Heart left ventricle (tissue), 16 donors: ENCODE measurements at regions not wholly inside any gene's neighbourhood (a gene's known extent, or its start where the extent isn't known, plus 50 kb on each side); places are given as distances from the start of the nearest gene placed in this dataset.

Experiments used
- ATAC-seq, 4 donors: fragments of 200-7000 bp; cut with Tn5 transposase; one replicate each; pipeline ENCODE4 v1.9.1; 2020 to 2022; ENCODE audit warnings: moderate library complexity in 4 of 4, mild to moderate bottlenecking in 3 of 4, moderate number of reproducible peaks in 1 of 4
- DNase-seq, 5 donors: peaks; one replicate each; pipeline ENCODE4 v3.0.0-alpha.2; 2020
- H3K27ac ChIP-seq, 12 donors: fragments of 200-600 bp; sonication (generic) in 4 of 12; one replicate each; pipeline versions ENCODE4 v1.5.0 to v1.8.0; 2016 to 2022; ENCODE audit warnings: mild to moderate bottlenecking in 2 of 12
- H3K27me3 ChIP-seq, 9 donors: fragments of 200-600 bp; sonication (generic) in 2 of 9; one replicate each; pipeline versions ENCODE4 v1.5.1 to v1.8.0; 2016 to 2022; ENCODE audit warnings: mild to moderate bottlenecking in 3 of 9
- H3K36me3 ChIP-seq, 9 donors: fragments of 200-600 bp; sonication (generic) in 2 of 9; one replicate each; pipeline versions ENCODE4 v1.5.0 to v1.8.0; 2018 to 2022; ENCODE audit warnings: mild to moderate bottlenecking in 2 of 9
- H3K4me1 ChIP-seq, 12 donors: fragments of 200-600 bp; sonication (generic) in 4 of 12; one replicate each; pipeline versions ENCODE4 v1.5.0 to v1.8.0; 2016 to 2022; ENCODE audit warnings: mild to moderate bottlenecking in 3 of 12
- H3K4me3 ChIP-seq, 12 donors: fragments of 200-600 bp; sonication (generic) in 4 of 12; one replicate each; pipeline versions ENCODE4 v1.5.0 to v1.8.0; 2017 to 2022; ENCODE audit warnings: mild to moderate bottlenecking in 9 of 12, moderate library complexity in 4 of 12
- H3K9me3 ChIP-seq, 12 donors: fragments of 200-600 bp; sonication (generic) in 4 of 12; one replicate each; pipeline versions ENCODE4 v1.5.0 to v1.8.0; 2016 to 2022; ENCODE audit warnings: mild to moderate bottlenecking in 1 of 12
- CTCF ChIP-seq, 12 donors: fragments of 200-600 bp; sonication (generic) in 4 of 12; IDR thresholded peaks; one replicate each; pipeline versions ENCODE4 v1.5.0 to v1.8.0; 2018 to 2022; ENCODE audit warnings: antibody characterized with exemption in 12 of 12, mild to moderate bottlenecking in 5 of 12
- POLR2A ChIP-seq, 2 donors: fragments of 450-650 bp; IDR thresholded peaks; one replicate each; pipeline ENCODE4 v1.6.1; 2017; ENCODE audit warnings: antibody characterized with exemption in 2 of 2, mild to moderate bottlenecking in 2 of 2, moderate library complexity in 2 of 2
- WGBS, 4 donors: extraction: QIAGEN DNeasy Blood & Tissue Kit in 2 of 4; methylation state at CpG; one replicate each; pipeline versions ENCODE4 v1.1.5 to v1.1.7; 2013 to 2018; 5-methylcytosine and 5-hydroxymethylcytosine counted together
- intact Hi-C, 10 donors: fragments of 100-400 bp; cut with DNase I; formaldehyde crosslinking; loops; one replicate each; pipeline versions ENCODE4 v1.11.1 to v1.14.2; 2022
- donor health status: ischemic (EF 13 %, LVEDD 7.1; RV severe dilation, severe dysfunction).
- donor health status: healthy with polysubstance abuse.
- donor health status: DM: no; HTN: yes; CAD: no.
- donor health status: DM: no; HTN: no; CAD: no.
- donor health status: ischemic (EF 25% LVEDD 6.9; RV normal size, moderate dysfunction).
- donor health status: ischemic (EF 25% LVEDD 5.7; RV mildly dilated, moderate dysfunction).
- donor health status: healthy.
- donor health status: DM: yes; HTN: yes; CAD: no.
- donor health status: ischemic (EF 35%, LVEDD 5.7; RV mildly dilated, moderate dysfunction).
- donor health status: nonischemic (EF 11% LVEDD 7.7; RV severe dilation, severe dysfunction).
- donor health status: DM: yes; HTN: yes; CAD: no.
- donor health status: PGD.
- donor health status: ischemic (EF 29% LVEDD 5.4; RV normal size, mild dysfunction).
- donor health status: nonischemic (EF 23%, LVEDD 6.1; RV moderate dilation, normal function).

DNA sequence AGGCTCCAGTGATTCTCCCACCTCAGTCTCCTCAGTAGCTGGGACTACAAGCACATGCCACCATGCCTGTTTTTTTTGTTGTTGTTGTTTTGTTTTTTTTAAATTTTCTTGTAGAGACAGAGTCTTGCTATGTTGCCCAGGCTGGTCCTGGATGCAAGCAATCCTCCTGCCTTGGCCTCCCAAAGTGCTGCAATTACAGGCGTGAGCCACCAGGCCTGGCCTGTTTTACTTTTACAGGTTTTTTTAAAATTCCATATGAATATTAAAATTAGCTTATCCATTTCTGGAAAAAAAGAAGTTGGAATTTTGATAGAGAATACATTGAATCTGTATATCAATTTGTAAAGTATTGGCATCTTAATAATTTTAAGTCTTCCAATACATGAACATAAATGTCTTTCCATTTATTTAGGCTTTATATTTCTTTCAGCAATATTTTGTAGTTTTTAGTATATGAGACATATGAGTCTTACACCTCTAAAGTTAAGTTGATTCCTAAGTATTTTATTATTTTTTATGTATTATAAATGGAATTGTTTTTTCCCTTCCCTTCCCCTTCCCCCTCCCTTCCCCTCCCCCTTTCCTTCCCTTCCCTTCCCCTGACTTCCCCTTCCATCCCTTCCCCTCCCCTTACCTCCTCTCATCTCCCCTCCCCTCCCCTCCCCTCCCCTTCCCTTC lies 323.5 kb upstream of the SALL1 start:
- intact Hi-C loops: no loop called here
- no peaks in the 10 kb centered on the region for H3K27me3 ChIP-seq
- H3K27ac ChIP-seq: no peak overlapping the region
- no peak overlapping the region for H3K4me3 ChIP-seq
- no peaks in the 10 kb centered on the region for H3K4me1 ChIP-seq
- 88 to 91% (median 90%) methylated on average over 1 of the region's 1 CpG for whole genome bisulfite sequencing, 4 donors
- H3K9me3 ChIP-seq: peaks cover 0 to 5% (median 0%) of the 10 kb centered on the region in 12 donors
- DNase-seq: no peak
- ATAC-seq: no peak
- no peak for TF ChIP-seq CTCF (IDR thresholded peaks at IDR 0.05)
- no peak for TF ChIP-seq POLR2A (IDR thresholded peaks at IDR 0.05)
- no peaks in the 10 kb centered on the region for H3K36me3 ChIP-seq

GRCh38 chr16:51473091-51473490 lies 322.0 kb upstream of the SALL1 start:
- Histone ChIP-seq H3K27me3 (no peaks in the 10 kb centered on the region), H3K4me1 (no peaks in the 10 kb centered on the region), H3K27ac (no peak overlapping the region), H3K9me3 (peaks cover 0 to 5% (median 0%) of the 10 kb centered on the region in 12 donors), H3K36me3 (no peaks in the 10 kb centered on the region), H3K4me3 (no peak overlapping the region)
- no peak for DNase-seq
- intact Hi-C loops: no loop called here
- TF ChIP-seq CTCF (IDR thresholded peaks at IDR 0.05): no peak
- TF ChIP-seq POLR2A (IDR thresholded peaks at IDR 0.05): no peak
- WGBS, 4 donors: 71 to 83% (median 79%) methylated on average over 3 of the region's 3 CpGs
- no peak for ATAC-seq

DNA sequence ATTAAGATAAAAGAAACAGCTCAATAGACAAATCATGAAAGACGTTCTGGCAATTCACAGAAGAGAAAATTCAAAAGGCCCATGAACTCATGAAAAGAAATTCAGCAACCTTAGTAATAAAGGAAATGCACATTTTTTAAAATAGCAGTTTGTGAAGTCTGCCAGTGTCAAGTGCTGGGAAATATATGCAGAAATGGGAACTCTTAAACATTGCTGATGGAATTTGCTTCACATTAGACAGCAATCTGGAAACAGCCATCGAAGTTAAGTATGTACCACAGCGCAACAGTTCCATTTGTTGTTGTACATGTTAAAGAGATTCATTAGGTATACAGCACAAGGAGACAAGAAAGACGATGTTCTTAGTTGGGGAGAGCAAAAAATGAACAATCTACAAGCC lies 319.4 kb upstream of the SALL1 start:
- ATAC-seq (no peak), DNase-seq (no peak)
- H3K36me3 ChIP-seq: no peaks in the 10 kb centered on the region
- TF ChIP-seq CTCF (IDR thresholded peaks at IDR 0.05) (no peak), POLR2A (IDR thresholded peaks at IDR 0.05) (no peak)
- H3K27me3 ChIP-seq: no peaks in the 10 kb centered on the region
- no peaks in the 10 kb centered on the region for H3K4me1 ChIP-seq
- WGBS, 4 donors: 53 to 72% (median 62%) methylated on average over 4 of the region's 4 CpGs
- no peaks in the 10 kb centered on the region for H3K9me3 ChIP-seq
- intact Hi-C loops: no loop called here
- H3K4me3 ChIP-seq: no peak overlapping the region
- H3K27ac ChIP-seq: no peak overlapping the region

- no peaks in the 10 kb centered on the region for H3K36me3 ChIP-seq
- WGBS, 4 donors: 72 to 79% (median 76%) methylated on average over 5 of the region's 5 CpGs
These were observed 313.9 kb upstream of the SALL1 start for GRCh38 chr16:51464996-51465395.

More at GRCh38 chr16:51464996-51465395, 313.9 kb upstream of the SALL1 start:
- Histone ChIP-seq H3K9me3 (no peaks in the 10 kb centered on the region), H3K27ac (no peak overlapping the region), H3K4me3 (no peak overlapping the region), H3K27me3 (no peaks in the 10 kb centered on the region), H3K4me1 (no peaks in the 10 kb centered on the region)
- ATAC-seq: no peak
- no peak for DNase-seq
- TF ChIP-seq POLR2A (IDR thresholded peaks at IDR 0.05) (no peak), CTCF (IDR thresholded peaks at IDR 0.05) (no peak)
- intact Hi-C loops: no loop called here
